DMS 273 (cell line): ENCODE measurements at regions not wholly inside any gene's neighbourhood (a gene's known extent, or its start where the extent isn't known, plus 50 kb on each side); places are given as distances from the start of the nearest gene placed in this dataset.
"Not testable (repeated sequence)": the region's sequence is repeated elsewhere in the genome, so short reads cannot be mapped to it uniquely, and the experiment has no call there.

Experiments used
- DNase-seq: peaks from one replicate; lab custom pipeline; 2025; ENCODE audit not compliant: unreplicated experiment; lab: John Stamatoyannopoulos, UW

GRCh38 chr21:16115461-16115860 is 385.7 kb downstream of the USP25 start:
- no peak for DNase-seq

GRCh38 chr21:16116069-16116468 is 386.3 kb downstream of the USP25 start:
- DNase-seq, result peak; percentile 18

- no peak for DNase-seq
These were observed 387.0 kb downstream of the USP25 start for GRCh38 chr21:16116798-16117197.

- DNase-seq, result no peak
These were observed 387.5 kb downstream of the USP25 start for GRCh38 chr21:16117331-16117730.

GRCh38 chr21:16117851-16118590 is 388.2 kb downstream of the USP25 start:
- DNase-seq, result no peak

- peak; percentile 5 for DNase-seq
These were observed 394.8 kb downstream of the USP25 start for GRCh38 chr21:16124378-16125138.

- no peak for DNase-seq
These were observed 395.5 kb downstream of the USP25 start for GRCh38 chr21:16125274-16125673.

GRCh38 chr21:16132453-16132852 is 402.7 kb downstream of the USP25 start:
- DNase-seq, result not testable (repeated sequence)

DNA sequence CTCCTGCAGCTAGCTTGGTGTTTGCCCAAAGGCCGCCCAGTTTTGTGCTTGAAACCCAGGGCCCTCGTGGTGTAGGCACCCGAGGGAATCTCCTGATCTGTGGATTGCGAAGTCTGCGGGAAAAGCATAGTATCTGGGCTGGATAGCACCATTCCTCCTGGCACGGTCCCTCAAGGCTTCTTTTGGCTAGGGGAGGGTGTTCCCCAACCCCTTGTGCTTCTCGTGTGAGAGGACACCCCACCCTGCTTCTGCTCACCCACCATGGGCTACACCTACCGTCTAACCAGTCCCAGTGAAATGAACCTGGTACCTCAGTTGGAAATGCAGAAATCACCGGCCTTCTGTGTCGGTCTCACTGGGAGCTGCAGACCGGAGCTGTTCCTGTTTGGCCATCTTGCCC is 403.5 kb downstream of the USP25 start:
- no peak for DNase-seq

DNA sequence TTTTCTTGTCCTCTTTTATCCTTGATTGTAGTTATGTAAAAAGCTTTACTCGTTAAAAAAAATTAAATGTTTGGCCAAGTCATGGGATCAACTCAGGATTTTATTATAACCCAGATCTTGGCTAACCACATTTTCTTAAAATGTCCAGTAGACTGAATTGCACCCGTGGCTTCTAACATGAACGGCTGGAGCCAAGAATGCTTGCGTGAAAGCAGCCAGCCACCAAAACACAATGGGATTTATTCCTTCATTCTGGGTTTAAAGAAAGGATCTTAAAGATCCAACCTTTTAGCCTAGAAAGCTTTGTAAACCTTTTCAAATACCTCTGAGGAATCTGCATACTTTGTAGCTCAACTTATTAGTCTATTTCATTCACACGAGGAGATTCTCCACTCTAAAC is 404.4 kb downstream of the USP25 start:
- no peak for DNase-seq

DNA sequence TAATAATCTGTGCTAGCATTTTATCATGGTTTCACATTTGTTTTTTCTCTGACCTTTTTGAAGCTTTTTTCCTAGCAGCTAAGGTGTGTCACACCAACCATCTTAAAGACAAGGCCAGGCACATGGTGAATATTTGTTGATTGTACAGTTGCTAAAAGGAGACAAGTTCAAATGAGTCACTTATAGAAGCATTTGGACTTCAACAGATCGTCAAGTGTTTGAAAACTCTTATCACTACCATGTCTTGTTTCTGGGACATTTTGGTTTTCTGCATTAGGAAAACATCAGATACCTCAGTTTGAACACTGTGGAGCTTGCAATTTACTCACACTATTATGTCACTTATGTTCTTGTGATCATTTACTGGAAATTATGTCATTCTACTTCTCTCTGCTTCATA is 407.3 kb downstream of the USP25 start:
- no peak for DNase-seq

DNA sequence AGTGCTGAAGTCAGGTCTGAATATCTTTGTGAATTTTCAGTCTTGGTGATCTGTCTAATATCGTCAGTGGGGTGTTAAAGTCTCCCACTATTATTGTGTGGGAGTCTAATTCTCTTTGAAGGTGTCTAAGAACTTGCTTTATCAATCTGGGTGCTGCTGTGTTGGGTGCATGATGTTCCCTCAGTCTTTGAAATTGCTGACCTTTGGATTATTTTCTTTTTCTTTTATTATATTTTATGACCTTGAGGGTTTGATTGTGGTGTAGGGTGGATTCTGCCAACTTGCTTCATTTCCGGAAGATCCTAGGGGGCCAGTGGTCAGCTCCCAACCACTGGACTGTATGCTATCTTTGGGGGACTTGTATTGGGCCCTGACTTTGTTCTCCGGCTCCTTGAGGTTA is 415.3 kb downstream of the USP25 start:
- DNase-seq, result no peak

GRCh38 chr21:16145479-16145878 is 415.7 kb downstream of the USP25 start:
- DNase-seq, result no peak

DNA sequence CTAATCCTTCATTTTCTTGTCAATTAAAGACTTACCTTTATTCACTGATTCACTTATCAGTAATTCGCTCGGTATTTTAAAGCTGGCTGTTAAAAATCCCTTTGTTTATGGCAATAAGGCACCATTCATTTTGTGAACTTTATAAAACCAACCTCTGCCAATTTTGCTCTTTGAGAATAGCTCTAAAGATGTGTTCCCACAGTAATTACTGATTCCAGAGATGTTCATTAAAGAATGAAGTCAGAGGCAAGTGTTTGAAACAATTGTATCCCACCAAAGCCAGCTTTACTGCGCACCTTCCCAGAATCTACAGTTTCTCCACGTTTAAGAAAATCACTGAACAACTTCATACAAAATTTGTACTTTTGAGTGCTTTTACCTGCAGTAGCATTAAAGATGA is 424.5 kb downstream of the USP25 start:
- DNase-seq, result no peak

- DNase-seq, result no peak
These were observed 425.3 kb downstream of the USP25 start for GRCh38 chr21:16154951-16155635.

DNA sequence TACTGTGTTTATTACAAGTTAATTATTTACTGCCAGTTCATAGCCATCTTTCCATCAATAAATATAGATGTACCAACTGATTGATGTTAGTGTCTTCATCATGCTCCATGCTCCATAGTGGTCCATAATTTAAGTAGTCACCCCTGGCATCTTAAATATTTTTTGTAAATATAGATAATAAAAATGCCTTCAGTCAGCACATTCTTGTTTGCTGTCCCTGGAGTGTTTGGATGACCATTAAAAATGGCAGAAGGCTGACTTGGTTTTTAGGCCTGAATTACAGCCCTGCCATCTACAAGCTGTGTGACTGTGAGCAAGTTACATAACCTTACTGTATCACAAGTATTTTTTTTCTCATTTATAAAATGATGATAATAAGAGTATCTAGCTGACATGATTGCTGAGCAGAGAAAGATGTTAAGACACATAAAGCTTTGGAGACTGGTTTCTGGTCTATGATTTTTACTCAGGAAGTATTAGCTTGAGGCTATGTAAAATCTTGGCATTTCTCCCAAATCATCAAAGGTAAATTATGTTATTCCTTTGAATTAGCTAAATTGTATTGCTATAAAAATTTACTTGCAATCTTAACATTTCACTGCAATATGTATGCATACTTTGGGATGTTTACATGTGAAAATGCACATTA is 427.2 kb downstream of the USP25 start:
- DNase-seq, result no peak

DNA sequence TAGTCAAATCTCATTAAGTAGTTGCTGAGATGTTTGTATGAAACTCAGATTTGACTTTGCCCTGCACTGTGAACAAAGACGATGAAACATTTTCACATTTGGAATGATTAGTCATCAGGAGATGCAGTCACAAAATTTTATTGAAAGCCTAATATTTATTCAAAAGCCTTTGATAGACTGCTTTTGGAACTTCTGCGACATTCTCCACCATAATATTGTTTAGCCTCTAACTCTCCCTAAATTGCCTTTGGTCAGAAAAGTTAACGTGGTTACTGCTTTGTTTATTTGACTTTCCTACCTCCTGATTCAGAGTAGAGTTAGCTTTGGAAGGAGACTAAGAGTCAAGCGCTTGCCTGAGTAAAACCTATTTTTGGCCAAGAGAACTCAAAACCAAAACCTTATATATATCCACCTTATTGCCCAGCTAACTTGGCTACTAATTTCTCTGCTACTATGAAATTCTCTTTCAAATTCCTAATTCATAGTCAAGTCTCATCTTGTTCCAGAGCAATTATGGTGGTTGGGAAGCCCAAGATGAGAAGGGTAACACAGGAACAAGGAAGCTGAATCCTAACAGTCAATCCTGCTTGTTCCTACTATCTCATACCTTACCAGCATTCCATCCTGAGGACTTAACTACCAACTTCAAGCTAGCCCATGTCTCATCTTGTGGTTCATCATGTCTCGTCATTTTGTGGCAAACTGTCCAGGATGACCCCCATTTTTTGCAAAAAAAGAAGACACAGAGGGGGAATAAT is 429.6 kb downstream of the USP25 start:
- no peak for DNase-seq

DNA sequence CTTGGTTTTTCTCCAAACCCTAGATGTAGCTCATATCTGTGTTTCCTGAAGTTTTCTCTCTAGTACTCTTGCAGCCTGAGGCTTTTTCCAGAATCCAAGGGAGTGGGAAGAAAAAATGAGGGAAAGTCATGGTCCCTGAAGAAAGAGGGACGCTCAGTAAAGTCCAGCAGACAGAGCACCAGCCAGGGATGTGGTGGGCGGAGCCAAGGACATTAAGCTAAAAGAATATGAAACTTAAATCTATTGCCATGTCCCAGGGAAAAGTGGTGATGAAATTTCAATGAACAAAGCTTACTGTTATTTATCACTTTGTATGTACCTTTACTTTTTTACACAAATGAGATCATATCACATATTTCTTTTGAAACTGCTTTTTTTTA is 430.2 kb downstream of the USP25 start:
- DNase-seq, result no peak

GRCh38 chr21:16162953-16163352 is 433.2 kb downstream of the USP25 start:
- no peak for DNase-seq

DNA sequence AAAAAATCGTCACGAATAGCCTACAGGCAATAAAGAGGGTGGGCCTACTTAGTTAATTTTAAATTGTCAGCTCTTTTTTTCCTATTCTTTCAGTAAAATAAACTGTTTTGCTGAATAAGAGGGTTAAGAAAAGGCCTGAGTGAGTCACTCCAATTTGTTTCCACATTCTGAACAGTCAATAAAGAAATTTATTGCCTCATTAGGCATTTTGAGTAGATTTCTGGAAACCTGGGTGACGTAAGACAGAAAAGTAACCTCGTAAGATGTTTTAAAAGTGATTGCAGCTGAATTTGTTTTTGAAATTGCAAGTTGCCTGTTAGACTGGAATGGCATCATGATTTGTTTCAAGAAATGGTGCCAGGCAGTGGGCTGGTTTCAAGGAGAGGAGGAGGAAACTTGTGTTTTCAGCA is 439.3 kb downstream of the USP25 start:
- no peak for DNase-seq

GRCh38 chr21:16169779-16170178 is 440.0 kb downstream of the USP25 start:
- DNase-seq, result no peak
